Right lobe of liver (tissue), 6 donors: ENCODE measurements at regions not wholly inside any gene's neighbourhood (a gene's known extent, or its start where the extent isn't known, plus 50 kb on each side); places are given as distances from the start of the nearest gene placed in this dataset.
"Not testable (repeated sequence)": the region's sequence is repeated elsewhere in the genome, so short reads cannot be mapped to it uniquely, and the experiment has no call there.

Experiments used
- ATAC-seq, 4 donors: fragments of 200-7000 bp; cut with Tn5 transposase; one replicate each; pipeline ENCODE4 v1.9.1; 2020; ENCODE audit warnings: mild to moderate bottlenecking in 4 of 4, moderate library complexity in 4 of 4
- DNase-seq, 3 donors: peaks; one replicate each; pipeline ENCODE4 v3.0.0-alpha.2; 2020
- H3K27ac ChIP-seq, 3 donors: fragments of 200-600 bp; one replicate each; pipeline ENCODE4 v1.8.0; 2022
- H3K27me3 ChIP-seq, 2 donors: fragments of 200-600 bp; one replicate each; pipeline ENCODE4 v1.8.0; 2022
- H3K36me3 ChIP-seq, 4 donors: fragments of 200-600 bp; sonication (generic) in 1 of 4; one replicate each; pipeline versions ENCODE4 v1.5.1 to v1.8.0; 2017 to 2022; ENCODE audit warnings: control low read depth in 1 of 4
- H3K4me1 ChIP-seq, 4 donors: fragments of 200-600 bp; sonication (generic) in 1 of 4; one replicate each; pipeline versions ENCODE4 v1.5.1 to v1.8.0; 2017 to 2022; ENCODE audit warnings: control low read depth in 1 of 4
- H3K4me3 ChIP-seq, 3 donors: fragments of 200-600 bp; one replicate each; pipeline ENCODE4 v1.8.0; 2022
- H3K9me3 ChIP-seq, 4 donors: fragments of 200-600 bp; sonication (generic) in 1 of 4; one replicate each; pipeline versions ENCODE4 v1.5.1 to v1.8.0; 2017 to 2022; ENCODE audit warnings: control low read depth in 1 of 4
- POLR2A ChIP-seq: fragments of 450-650 bp; IDR thresholded peaks from one replicate; pipeline ENCODE4 v1.6.1; 2017; ENCODE audit warnings: antibody characterized with exemption, mild to moderate bottlenecking
- WGBS: methylation state at CpG from one replicate; pipeline ENCODE4 v1.1.6; 2018; ENCODE audit warnings: low coverage, low lambda C conversion rate; ENCODE audit not compliant: insufficient coverage; ENCODE audit errors: missing lambda C conversion rate; 5-methylcytosine and 5-hydroxymethylcytosine counted together
- intact Hi-C, 2 donors: fragments of 100-400 bp; cut with DNase I; formaldehyde crosslinking; loops; one replicate each; pipeline versions ENCODE4 v1.11.2 to v1.14.1; 2022
- TF ChIP-seq, protein P1 (sequence below), 4 donors: fragments of 200-600 bp in 3 of 4; fragments of 450-650 bp in 1 of 4; IDR thresholded peaks; one replicate each; pipeline versions ENCODE4 v1.5.1 to v1.8.0; 2016 to 2022; ENCODE audit warnings: antibody characterized with exemption in 4 of 4, mild to moderate bottlenecking in 2 of 4
- donor health status: DM: no; HTN: yes; CAD: no.
- donor health status: DM: no; HTN: no; CAD: no.
- donor health status: DM: no; HTN: no; CAD: no.
- donor health status: DM: no; HTN: yes; CAD: no.
- donor health status: DM: no; HTN: yes; CAD: no.

DNA sequence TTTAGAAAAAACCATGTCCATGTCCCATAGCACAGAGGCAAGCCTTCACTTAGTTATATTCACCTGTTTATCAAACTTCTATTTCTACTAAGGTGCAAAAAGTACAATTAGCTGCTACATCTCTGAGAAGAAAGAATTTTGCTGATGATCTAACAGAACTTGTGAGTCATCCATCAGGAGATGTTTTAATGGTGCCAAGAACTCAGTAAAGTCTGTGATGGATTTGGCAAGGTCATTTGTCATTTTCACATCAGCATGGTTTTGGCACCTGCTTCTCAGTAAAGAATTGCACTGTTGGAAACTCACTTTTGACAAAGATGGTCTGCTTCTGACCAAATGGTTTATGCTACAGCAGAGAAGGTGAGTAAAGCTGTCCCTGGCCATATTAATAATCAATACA is 195.7 kb upstream of the TMEFF2 start:
- TF ChIP-seq, protein P1, sequence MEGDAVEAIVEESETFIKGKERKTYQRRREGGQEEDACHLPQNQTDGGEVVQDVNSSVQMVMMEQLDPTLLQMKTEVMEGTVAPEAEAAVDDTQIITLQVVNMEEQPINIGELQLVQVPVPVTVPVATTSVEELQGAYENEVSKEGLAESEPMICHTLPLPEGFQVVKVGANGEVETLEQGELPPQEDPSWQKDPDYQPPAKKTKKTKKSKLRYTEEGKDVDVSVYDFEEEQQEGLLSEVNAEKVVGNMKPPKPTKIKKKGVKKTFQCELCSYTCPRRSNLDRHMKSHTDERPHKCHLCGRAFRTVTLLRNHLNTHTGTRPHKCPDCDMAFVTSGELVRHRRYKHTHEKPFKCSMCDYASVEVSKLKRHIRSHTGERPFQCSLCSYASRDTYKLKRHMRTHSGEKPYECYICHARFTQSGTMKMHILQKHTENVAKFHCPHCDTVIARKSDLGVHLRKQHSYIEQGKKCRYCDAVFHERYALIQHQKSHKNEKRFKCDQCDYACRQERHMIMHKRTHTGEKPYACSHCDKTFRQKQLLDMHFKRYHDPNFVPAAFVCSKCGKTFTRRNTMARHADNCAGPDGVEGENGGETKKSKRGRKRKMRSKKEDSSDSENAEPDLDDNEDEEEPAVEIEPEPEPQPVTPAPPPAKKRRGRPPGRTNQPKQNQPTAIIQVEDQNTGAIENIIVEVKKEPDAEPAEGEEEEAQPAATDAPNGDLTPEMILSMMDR (IDR thresholded peaks at IDR 0.05): no peak
- TF ChIP-seq POLR2A: no peak
- ATAC-seq: no peak
- no peak overlapping the region for H3K4me3 ChIP-seq

DNA sequence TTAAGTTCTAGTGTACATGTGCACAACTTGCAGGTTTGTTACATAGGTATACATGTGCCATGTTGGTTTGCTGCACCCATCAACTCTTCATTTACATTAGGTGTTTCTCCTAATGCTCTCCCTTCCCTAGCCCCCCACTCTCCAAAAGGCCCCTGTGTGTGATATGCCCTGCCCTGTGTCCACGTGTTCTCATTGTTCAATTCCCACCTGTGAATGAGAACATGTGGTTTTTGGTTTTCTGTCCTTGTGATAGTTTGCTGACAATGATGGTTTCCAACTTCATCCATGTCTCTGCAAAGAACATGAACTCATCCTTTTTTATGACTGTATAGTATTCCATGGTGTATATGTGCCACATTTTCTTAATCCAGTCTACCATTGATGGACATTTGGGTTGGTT is 189.5 kb upstream of the TMEFF2 start:
- H3K4me3 ChIP-seq, H3K4me1 ChIP-seq, H3K27ac ChIP-seq, H3K27me3 ChIP-seq, ATAC-seq, H3K9me3 ChIP-seq, DNase-seq, intact Hi-C loops, H3K36me3 ChIP-seq: not testable (repeated sequence)
- 50% methylated on average over 1 of the region's 1 CpG for WGBS

More for the DNA sequence above, 195.7 kb upstream of the TMEFF2 start:
- no peaks in the 10 kb centered on the region for H3K36me3 ChIP-seq
- no peak for DNase-seq
- no peaks in the 10 kb centered on the region for H3K4me1 ChIP-seq
- no peaks in the 10 kb centered on the region for H3K27me3 ChIP-seq
- no peak overlapping the region for H3K27ac ChIP-seq
- H3K9me3 ChIP-seq: no peaks in the 10 kb centered on the region
- intact Hi-C loops: no loop called here

DNA sequence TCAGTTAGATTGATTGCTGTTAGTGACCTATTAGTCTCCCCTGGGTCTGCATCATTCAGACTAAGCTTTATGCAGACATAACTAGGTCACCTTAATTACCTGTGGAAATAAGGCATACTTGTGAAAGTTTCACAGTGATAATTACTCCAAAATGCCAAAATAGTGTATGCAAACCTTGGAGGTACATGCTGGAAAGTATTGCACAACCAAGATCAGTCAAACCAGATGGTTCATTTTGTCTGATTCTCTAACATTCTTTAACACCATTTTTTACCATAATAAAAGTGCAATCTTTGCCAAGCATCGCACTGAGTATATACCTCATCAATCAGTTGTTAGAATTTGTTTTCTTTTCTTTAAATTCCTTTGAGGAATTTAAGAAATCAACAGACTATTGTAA is 186.3 kb upstream of the TMEFF2 start:
- H3K4me3 ChIP-seq: no peak overlapping the region
- DNase-seq: no peak
- no peaks in the 10 kb centered on the region for H3K4me1 ChIP-seq
- no peaks in the 10 kb centered on the region for H3K27me3 ChIP-seq
- ATAC-seq: no peak
- H3K27ac ChIP-seq: no peak overlapping the region
- intact Hi-C loops: no loop called here
- no peaks in the 10 kb centered on the region for H3K36me3 ChIP-seq
- TF ChIP-seq, protein P1 (IDR thresholded peaks at IDR 0.05): no peak
- TF ChIP-seq POLR2A: no peak
- WGBS: 21% methylated on average over 1 of the region's 1 CpG
- H3K9me3 ChIP-seq: no peaks in the 10 kb centered on the region

DNA sequence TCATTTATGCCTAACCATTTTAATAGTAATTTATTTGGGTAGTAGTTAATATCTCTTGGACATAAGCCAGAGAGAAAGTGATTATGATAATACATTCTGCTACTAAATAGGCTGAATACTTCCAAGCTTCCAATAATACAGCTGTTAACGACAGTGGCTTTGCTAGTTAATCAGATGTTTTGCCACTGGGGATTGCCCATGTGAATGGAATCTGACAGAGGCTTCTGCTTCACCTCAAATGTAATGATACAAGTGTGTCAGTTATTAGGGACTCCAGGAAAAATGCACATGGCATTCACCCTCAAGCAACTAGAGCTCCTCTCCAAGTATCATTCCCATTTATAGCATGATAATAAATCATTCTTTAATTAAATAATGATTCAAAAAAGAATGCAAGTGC is 185.0 kb upstream of the TMEFF2 start:
- H3K9me3 ChIP-seq: no peaks in the 10 kb centered on the region
- no peaks in the 10 kb centered on the region for H3K4me1 ChIP-seq
- intact Hi-C loops: no loop called here
- TF ChIP-seq POLR2A: no peak
- TF ChIP-seq, protein P1 (IDR thresholded peaks at IDR 0.05): no peak
- H3K36me3 ChIP-seq: no peaks in the 10 kb centered on the region
- H3K4me3 ChIP-seq: no peak overlapping the region
- ATAC-seq (no peak), DNase-seq (no peak)
- 36% methylated on average over 1 of the region's 1 CpG for WGBS
- H3K27me3 ChIP-seq: no peaks in the 10 kb centered on the region
- H3K27ac ChIP-seq: no peak overlapping the region

DNA sequence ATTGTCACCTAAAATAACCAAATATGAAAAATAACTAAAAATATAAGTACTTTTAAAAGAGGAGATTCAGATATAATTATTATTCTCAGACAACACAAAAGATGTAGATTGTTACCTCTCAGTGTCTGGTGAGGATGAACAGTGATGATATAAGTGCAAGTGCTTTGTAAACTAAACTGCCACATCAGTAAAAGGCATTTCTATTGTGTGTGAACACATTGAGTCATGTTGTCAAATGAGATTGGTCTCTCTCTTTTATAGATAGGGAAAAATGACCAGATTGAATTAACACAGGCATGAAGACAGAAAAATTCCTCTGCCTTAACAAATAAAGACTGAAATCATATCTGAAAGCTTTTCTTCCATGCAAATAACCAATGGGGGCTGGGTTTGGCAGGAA is 182.4 kb upstream of the TMEFF2 start:
- ATAC-seq (no peak), DNase-seq (no peak)
- no peaks in the 10 kb centered on the region for H3K4me1 ChIP-seq
- no peak overlapping the region for H3K27ac ChIP-seq
- intact Hi-C loops: no loop called here
- H3K9me3 ChIP-seq: no peaks in the 10 kb centered on the region
- no peaks in the 10 kb centered on the region for H3K27me3 ChIP-seq
- no peaks in the 10 kb centered on the region for H3K36me3 ChIP-seq
- TF ChIP-seq, protein P1 (IDR thresholded peaks at IDR 0.05): no peak
- no peak for TF ChIP-seq POLR2A
- H3K4me3 ChIP-seq: no peak overlapping the region
